Endometrium (tissue), 2 donors: ENCODE measurements at regions not wholly inside any gene's neighbourhood (a gene's known extent, or its start where the extent isn't known, plus 50 kb on each side); places are given as distances from the start of the nearest gene placed in this dataset.

ENCODE experiments used
- FAIRE-seq: peaks from 2 replicates; lab custom pipeline; 2012; peaks lifted over from hg19 to GRCh38; lab: Jason Lieb, UNC
- donor health status: control.
- donor health status: control.

DNA sequence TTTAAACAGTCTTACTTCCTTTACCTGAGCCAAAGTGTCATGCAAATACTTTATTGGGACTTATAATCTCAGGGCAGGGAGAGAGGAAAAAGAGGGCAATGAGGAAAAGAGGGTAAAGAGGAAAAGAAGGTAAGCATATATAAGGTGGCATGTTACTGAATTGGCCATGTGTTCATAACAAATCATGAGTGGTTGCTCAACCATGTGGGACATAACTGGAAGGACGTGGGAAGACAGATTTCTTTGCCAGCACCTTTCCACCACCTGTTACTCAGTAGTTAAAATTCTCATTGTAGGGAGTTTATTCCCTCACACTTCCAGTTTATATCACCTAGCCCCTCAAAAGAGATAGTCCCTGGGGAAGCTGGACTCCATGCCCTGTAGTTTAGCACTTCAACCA lies 54.7 kb upstream of the TPRG1 start:
- FAIRE-seq: no peak

- no peak for FAIRE-seq
These were observed 52.9 kb upstream of the TPRG1 start for GRCh38 chr3:189118896-189119295.

DNA sequence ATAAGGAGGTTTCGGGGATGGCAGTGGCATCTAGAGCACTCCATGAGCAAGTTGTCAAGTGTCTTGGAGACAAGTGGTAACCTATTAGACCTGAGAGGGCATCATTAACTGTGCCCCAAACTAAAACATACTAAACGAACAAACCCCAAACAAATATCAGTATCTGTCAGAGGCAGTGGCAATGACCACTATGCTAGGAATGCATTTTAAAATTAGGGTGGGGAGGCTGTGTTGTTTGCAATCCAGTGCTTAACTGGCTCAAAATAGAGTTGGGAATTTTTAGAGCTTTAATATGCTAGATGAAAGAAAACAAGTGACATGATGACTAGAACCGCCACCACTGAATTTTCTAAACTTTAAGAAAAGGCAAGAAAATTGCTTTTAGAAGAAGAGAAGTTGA lies 51.8 kb upstream of the TPRG1 start:
- no peak for FAIRE-seq

- no peak for FAIRE-seq
These were observed 50.7 kb upstream of the TPRG1 start for GRCh38 chr3:189121092-189121491.
